ENCODE measurements at regions not wholly inside any gene's neighbourhood (a gene's known extent, or its start where the extent isn't known, plus 50 kb on each side); places are given as distances from the start of the nearest gene placed in this dataset.

DNA sequence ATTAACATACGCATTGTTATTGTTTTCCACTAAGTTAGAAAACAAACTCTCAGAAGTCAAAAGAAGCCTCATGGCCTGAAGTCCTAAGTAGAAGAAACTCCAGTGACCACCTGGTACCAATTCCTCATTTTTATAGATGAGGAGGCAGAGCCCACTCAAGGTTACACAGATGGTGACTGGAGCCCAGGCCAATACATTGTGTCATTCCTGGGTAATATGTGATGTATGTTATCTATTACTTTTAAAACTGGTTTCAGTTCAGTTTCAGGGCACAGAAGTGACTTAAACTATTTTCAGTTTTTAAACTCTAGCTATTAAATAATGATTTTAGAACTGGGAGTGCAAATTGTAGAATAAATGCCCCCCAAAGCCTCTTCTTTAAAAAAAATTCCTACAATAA lies 66.7 kb upstream of the STXBP5L start (continued):
- TF ChIP-seq, protein P1, sequence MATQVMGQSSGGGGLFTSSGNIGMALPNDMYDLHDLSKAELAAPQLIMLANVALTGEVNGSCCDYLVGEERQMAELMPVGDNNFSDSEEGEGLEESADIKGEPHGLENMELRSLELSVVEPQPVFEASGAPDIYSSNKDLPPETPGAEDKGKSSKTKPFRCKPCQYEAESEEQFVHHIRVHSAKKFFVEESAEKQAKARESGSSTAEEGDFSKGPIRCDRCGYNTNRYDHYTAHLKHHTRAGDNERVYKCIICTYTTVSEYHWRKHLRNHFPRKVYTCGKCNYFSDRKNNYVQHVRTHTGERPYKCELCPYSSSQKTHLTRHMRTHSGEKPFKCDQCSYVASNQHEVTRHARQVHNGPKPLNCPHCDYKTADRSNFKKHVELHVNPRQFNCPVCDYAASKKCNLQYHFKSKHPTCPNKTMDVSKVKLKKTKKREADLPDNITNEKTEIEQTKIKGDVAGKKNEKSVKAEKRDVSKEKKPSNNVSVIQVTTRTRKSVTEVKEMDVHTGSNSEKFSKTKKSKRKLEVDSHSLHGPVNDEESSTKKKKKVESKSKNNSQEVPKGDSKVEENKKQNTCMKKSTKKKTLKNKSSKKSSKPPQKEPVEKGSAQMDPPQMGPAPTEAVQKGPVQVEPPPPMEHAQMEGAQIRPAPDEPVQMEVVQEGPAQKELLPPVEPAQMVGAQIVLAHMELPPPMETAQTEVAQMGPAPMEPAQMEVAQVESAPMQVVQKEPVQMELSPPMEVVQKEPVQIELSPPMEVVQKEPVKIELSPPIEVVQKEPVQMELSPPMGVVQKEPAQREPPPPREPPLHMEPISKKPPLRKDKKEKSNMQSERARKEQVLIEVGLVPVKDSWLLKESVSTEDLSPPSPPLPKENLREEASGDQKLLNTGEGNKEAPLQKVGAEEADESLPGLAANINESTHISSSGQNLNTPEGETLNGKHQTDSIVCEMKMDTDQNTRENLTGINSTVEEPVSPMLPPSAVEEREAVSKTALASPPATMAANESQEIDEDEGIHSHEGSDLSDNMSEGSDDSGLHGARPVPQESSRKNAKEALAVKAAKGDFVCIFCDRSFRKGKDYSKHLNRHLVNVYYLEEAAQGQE (IDR thresholded peaks at IDR 0.05; ENCODE audit: unreplicated experiment) = no peak
- no peak for TF ChIP-seq CREB1 (CRISPR knock-in tag; IDR thresholded peaks at IDR 0.05; ENCODE audit: low read depth)

DNA sequence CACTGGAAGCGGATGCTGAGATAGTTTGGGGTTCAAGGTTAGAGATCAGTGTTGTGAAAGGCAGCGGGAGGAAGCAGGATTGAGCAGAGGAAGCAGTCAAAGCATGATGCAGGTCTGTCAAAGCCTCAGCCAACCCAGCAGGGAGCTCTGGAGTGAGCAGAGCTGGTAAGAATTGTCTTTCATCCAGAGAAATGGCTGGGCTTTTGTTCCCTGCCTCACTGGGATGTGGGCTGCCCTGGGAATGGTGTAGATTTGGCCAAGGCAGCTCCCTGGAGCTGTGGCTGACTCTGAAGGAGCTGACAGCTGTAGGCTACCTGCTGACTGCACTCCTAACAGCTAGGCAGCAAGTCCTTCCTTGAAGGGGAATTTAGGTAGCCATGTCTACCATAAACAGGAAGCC lies 61.9 kb upstream of the STXBP5L start:
- Histone ChIP-seq H3F3A (replicated peaks; ENCODE audit: low read depth) (no peaks in the 10 kb centered on the region), H3K4me2 (0 out of 2 replicates have a peak overlapping the region, but pooled peaks have one; percentile 2), H3K4me1 (ENCODE audit: insufficient read depth) (0 out of 2 replicates have a peak, but pooled peaks cover 5% of the 10 kb centered on the region), H4K20me1 (replicated peaks; ENCODE audit: insufficient read depth) (no peaks in the 10 kb centered on the region), H3K27ac (ENCODE audit: low read depth) (no peak overlapping the region), H3K4me3 (no peak overlapping the region), H3K79me2 (replicated peaks; ENCODE audit: insufficient read depth) (no peaks in the 10 kb centered on the region), H3K27me3 (ENCODE audit: insufficient read depth) (no peaks in the 10 kb centered on the region), H3K9me2 (ENCODE audit: insufficient read depth) (no peaks in the 10 kb centered on the region), H2AFZ (no peak overlapping the region), H3K36me3 (ENCODE audit: insufficient read depth) (no peaks in the 10 kb centered on the region)
- Mint-ChIP-seq H3K27ac (peak overlapping the region; percentile 17), H3K27me3 (ENCODE audit: insufficient read depth, low read depth, poor library complexity) (peaks cover 2% of the 10 kb centered on the region), H3K4me3 (no peak overlapping the region), H3K4me1 (peaks cover 15% of the 10 kb centered on the region), H3K9me3 (no peaks in the 10 kb centered on the region; the same call in 2 of the 3 replicates), H3K36me3 (ENCODE audit: low read depth) (no peaks in the 10 kb centered on the region)
- peak; percentile 100 for ATAC-seq
- DNase-seq (ENCODE audit: low spot score) = peak; percentile 79
- TF ChIP-seq, protein P2, sequence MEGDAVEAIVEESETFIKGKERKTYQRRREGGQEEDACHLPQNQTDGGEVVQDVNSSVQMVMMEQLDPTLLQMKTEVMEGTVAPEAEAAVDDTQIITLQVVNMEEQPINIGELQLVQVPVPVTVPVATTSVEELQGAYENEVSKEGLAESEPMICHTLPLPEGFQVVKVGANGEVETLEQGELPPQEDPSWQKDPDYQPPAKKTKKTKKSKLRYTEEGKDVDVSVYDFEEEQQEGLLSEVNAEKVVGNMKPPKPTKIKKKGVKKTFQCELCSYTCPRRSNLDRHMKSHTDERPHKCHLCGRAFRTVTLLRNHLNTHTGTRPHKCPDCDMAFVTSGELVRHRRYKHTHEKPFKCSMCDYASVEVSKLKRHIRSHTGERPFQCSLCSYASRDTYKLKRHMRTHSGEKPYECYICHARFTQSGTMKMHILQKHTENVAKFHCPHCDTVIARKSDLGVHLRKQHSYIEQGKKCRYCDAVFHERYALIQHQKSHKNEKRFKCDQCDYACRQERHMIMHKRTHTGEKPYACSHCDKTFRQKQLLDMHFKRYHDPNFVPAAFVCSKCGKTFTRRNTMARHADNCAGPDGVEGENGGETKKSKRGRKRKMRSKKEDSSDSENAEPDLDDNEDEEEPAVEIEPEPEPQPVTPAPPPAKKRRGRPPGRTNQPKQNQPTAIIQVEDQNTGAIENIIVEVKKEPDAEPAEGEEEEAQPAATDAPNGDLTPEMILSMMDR (conservative IDR thresholded peaks at IDR 0.05; ENCODE audit: low read depth in 2 of 2) = no peak
- TF ChIP-seq, protein P1 (IDR thresholded peaks at IDR 0.05; ENCODE audit: unreplicated experiment) = no peak
- TF ChIP-seq, protein P3, sequence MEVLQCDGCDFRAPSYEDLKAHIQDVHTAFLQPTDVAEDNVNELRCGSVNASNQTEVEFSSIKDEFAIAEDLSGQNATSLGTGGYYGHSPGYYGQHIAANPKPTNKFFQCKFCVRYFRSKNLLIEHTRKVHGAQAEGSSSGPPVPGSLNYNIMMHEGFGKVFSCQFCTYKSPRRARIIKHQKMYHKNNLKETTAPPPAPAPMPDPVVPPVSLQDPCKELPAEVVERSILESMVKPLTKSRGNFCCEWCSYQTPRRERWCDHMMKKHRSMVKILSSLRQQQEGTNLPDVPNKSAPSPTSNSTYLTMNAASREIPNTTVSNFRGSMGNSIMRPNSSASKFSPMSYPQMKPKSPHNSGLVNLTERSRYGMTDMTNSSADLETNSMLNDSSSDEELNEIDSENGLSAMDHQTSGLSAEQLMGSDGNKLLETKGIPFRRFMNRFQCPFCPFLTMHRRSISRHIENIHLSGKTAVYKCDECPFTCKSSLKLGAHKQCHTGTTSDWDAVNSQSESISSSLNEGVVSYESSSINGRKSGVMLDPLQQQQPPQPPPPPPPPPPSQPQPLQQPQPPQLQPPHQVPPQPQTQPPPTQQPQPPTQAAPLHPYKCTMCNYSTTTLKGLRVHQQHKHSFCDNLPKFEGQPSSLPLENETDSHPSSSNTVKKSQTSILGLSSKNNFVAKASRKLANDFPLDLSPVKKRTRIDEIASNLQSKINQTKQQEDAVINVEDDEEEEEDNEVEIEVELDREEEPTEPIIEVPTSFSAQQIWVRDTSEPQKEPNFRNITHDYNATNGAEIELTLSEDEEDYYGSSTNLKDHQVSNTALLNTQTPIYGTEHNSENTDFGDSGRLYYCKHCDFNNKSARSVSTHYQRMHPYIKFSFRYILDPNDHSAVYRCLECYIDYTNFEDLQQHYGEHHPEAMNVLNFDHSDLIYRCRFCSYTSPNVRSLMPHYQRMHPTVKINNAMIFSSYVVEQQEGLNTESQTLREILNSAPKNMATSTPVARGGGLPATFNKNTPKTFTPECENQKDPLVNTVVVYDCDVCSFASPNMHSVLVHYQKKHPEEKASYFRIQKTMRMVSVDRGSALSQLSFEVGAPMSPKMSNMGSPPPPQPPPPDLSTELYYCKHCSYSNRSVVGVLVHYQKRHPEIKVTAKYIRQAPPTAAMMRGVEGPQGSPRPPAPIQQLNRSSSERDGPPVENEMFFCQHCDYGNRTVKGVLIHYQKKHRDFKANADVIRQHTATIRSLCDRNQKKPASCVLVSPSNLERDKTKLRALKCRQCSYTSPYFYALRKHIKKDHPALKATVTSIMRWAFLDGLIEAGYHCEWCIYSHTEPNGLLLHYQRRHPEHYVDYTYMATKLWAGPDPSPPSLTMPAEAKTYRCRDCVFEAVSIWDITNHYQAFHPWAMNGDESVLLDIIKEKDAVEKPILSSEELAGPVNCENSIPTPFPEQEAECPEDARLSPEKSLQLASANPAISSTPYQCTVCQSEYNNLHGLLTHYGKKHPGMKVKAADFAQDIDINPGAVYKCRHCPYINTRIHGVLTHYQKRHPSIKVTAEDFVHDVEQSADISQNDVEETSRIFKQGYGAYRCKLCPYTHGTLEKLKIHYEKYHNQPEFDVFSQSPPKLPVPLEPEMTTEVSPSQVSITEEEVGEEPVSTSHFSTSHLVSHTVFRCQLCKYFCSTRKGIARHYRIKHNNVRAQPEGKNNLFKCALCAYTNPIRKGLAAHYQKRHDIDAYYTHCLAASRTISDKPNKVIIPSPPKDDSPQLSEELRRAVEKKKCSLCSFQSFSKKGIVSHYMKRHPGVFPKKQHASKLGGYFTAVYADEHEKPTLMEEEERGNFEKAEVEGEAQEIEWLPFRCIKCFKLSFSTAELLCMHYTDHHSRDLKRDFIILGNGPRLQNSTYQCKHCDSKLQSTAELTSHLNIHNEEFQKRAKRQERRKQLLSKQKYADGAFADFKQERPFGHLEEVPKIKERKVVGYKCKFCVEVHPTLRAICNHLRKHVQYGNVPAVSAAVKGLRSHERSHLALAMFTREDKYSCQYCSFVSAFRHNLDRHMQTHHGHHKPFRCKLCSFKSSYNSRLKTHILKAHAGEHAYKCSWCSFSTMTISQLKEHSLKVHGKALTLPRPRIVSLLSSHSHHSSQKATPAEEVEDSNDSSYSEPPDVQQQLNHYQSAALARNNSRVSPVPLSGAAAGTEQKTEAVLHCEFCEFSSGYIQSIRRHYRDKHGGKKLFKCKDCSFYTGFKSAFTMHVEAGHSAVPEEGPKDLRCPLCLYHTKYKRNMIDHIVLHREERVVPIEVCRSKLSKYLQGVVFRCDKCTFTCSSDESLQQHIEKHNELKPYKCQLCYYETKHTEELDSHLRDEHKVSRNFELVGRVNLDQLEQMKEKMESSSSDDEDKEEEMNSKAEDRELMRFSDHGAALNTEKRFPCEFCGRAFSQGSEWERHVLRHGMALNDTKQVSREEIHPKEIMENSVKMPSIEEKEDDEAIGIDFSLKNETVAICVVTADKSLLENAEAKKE (CRISPR knock-in tag; IDR thresholded peaks at IDR 0.05) = peak; percentile 92

Measured in GM23338 (cell line).